GM21723 (cell line): ENCODE measurements at regions not wholly inside any gene's neighbourhood (a gene's known extent, or its start where the extent isn't known, plus 50 kb on each side); places are given as distances from the start of the nearest gene placed in this dataset.
"Not testable (repeated sequence)": the region's sequence is repeated elsewhere in the genome, so short reads cannot be mapped to it uniquely, and the experiment has no call there.

Source experiments
- ATAC-seq: cut with Tn5 transposase; IDR thresholded peaks from one replicate; pipeline ENCODE4 v1.9.1; 2021; ENCODE audit warnings: mild to moderate bottlenecking, moderate library complexity; ENCODE audit not compliant: unreplicated experiment

DNA sequence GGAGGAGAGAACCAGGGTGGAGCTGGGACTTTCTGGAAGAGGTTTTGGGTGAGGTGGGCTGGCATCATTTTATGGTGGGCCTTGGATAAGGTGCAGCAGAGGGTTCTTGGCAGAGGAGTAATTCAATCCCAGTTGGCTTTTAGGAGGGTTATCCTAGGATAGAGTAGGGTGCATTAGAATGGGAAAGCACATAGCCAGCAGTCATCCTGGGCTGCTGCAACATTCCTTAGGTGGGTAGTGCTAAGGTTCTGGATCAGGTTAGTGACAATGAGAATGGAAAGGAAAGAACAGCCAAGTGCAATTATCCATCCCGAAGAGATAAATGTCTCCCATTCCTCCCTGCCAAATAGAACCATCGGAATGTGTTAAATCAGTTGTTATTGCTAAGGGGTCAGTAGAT lies 157.3 kb upstream of the SPRED2 start:
- no peak for ATAC-seq

DNA sequence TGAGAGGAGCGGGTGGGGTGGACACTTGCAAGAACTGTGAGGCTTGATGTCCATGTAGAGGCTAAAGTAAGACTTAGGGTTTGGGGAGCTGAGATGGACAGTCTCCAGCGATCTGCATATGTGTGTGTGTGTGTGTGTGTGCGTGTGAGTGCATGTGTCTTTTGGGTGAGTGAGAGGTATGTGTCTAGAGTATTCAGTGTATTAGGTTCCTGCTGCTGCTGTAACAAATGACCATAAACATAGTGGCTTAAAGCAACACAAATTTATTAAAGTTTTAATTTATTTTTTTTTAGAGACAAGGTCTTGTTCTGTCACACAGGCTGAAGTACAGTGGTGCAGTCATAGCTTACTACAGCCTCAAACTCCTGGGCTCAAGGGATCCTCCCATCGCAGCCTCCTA lies 155.4 kb upstream of the SPRED2 start:
- no peak for ATAC-seq

GRCh38 chr2:65586516-65586915 lies 154.1 kb upstream of the SPRED2 start:
- no peak for ATAC-seq

DNA sequence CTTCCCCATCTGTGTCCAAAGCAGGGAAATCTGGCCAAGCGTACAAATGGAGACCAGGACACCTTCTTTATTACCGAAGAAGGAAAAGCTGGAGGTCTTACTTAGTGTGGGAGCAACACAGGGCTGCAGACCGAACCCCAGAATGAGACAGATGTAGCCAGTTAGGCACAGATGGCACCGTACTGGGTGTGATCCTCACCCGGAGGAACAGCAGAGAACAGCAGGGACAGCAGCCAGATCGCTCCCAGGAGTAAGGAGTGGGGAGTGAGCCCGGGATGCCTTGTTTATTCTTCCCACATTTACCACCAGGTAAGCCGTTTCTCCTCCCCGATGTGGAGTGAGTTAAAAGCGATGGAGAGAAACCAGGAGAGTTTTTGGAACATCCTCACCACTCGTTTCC lies 150.7 kb upstream of the SPRED2 start:
- no peak for ATAC-seq

DNA sequence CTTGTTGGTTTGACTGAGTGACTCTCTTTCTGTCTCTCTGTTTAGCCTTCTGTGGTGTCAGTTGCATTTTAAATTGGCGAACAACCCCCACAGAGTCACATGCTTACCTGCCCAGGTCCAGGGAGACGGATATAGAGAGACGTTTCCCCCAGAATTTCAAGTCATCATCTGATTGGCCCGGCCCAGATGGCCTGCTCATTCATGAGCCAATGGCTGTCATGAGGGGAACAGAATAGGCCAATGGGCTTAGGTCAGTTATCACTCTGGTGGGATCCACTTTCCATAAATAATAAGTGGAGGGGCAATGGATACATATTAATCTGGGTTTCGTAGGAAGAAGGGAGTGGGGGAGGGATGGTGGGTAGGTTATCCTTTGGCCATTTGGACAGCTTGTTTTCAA lies 150.0 kb upstream of the SPRED2 start:
- no peak for ATAC-seq

DNA sequence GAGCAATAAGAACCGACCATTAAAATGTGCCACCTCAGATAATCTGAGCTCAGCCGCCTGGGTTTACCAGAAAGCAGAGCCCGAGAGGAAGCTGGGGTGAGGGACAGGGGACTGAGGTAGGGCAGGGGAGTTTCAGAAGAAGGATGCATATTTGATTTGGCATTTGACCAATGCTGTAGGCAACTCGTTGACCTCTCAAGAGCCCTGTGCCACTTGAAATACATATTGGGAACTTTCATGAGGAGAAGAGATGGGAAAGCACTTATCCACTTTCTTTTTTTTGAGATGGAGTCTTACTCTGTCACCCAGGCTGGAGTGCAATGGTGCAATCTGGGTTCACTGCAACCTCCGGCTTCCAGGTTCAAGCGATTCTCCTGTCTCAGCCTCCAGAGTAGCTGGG lies 148.4 kb upstream of the SPRED2 start:
- ATAC-seq = no peak

GRCh38 chr2:65579506-65580235 lies 147.3 kb upstream of the SPRED2 start:
- no peak for ATAC-seq

DNA sequence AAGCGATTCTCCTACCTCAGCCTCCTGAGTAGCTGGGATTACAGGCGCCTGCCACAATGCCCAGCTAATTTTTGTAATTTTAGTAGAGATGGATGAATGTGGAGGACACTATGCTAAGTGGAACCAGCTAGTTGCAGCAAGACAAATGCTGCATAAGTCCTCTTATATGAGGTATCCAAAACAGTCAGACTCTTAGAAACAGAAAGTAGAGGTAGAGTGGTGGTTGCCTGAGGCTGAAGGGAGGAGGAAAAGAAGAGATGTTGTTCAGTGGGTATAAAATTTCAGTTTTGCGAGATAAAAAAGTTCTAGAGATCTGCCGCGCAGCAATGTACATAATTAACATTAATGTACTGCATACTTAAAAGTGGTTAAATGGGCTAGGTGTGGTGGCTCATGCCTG lies 145.3 kb upstream of the SPRED2 start:
- no peak for ATAC-seq

- no peak for ATAC-seq
Observed at GRCh38 chr2:65576861-65577601, 144.6 kb upstream of the SPRED2 start.

DNA sequence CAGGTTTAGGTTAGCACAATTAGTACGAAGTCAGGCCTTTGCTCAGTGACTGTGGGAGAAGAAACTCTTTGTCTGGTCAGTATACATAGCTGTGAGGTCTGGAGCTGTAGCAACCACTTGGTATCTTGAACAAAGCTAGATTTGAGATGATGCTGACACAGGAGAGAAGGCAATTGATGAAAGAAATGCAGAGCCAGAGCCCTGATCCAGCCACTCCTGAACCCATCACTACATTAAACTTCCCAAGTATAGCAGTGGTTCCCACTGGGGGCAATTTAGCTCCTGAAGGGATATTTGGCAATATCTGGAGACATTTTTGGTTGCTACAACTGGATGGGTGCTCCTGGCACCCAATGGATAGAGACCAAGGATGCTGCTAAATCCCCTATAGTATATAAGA lies 143.9 kb upstream of the SPRED2 start:
- no peak for ATAC-seq

- ATAC-seq = no peak
Observed at GRCh38 chr2:65574993-65575392, 142.6 kb upstream of the SPRED2 start.

DNA sequence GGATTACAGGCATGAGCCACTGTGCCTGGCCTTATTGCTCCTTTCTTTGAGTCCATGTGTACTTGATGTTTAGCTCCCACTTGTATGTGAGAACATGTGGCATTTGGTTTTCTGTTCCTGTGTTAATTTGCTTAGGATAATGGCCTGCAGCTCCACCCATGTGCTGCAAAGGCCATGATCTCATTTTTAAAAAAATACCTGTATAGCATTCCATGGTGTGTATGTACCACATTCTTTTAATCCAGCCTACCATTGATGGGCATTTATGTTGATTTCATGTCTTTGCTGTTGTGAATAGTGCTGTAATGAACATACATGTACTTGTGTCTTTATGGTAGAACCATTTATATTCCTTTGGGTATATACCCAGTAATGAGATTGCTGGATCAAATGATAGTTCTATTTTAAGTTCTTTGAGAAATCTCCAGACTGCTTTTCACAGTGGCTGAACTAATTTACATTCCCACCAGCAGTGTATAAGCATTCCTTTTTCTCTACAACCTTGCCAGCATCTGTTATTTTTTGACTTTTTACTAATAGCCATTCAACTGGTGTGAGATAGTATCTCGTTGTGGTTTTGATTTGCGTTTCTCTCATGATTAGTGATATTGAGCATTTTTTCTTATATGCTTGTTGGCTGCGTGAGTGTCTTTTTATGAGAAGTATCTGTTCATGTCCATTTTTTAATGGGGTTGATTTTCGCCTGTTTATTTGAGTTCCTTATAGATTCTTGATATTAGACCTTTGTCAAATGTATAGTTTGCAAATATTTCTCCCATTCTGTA lies 136.4 kb upstream of the SPRED2 start:
- ATAC-seq = not testable (repeated sequence)

DNA sequence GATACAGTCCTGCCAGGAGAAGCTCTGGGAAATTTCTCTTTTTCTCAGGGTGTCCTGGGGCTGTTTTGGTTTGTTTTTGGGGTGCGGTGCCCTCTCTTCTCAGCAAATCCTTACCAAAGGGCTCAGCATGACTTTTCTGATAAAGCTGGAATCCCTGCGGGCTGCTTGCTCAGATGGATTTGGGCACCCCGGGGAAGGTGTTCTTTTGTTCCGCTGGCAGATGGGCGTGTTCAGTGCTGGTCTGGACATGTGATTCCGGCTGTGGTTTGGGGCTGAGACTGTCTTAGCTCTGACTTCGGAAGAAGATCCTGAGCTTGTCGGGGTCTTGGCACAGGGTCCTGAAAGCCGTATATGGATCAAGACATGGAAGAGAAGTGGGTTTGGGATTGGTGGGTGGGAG lies 134.2 kb upstream of the SPRED2 start:
- ATAC-seq = no peak

DNA sequence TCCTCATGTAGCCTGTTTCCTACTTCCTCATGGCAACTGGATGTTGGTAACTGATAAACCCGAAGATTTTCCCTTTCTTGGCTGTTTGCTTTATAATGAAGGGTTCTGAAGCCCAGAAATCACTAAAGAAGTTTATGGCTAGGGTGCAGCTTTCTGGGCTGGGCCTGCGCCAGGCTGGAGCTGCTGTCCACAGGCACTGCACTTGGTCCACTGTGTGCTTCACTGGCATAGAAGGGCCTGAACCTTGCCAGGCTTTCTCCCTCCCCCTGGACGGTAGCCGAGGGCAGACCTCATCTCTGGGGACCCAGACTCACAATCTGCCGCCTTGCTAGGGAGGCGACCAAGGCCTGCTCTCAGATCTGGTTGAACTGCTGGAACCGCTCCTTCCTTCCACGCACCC lies 133.3 kb upstream of the SPRED2 start:
- no peak for ATAC-seq

GRCh38 chr2:65564299-65564698 lies 131.9 kb upstream of the SPRED2 start:
- ATAC-seq = no peak

- ATAC-seq = no peak
Observed at GRCh38 chr2:65562890-65563289, 130.5 kb upstream of the SPRED2 start.

GRCh38 chr2:65558743-65559142 lies 126.3 kb upstream of the SPRED2 start:
- no peak for ATAC-seq

GRCh38 chr2:65557616-65558573 lies 125.5 kb upstream of the SPRED2 start:
- ATAC-seq = no peak

GRCh38 chr2:65554765-65555591 lies 122.6 kb upstream of the SPRED2 start:
- ATAC-seq = peak; percentile 51
